Heart left ventricle (tissue), 16 donors: ENCODE measurements at regions not wholly inside any gene's neighbourhood (a gene's known extent, or its start where the extent isn't known, plus 50 kb on each side); places are given as distances from the start of the nearest gene placed in this dataset.

Source experiments
- ATAC-seq, 4 donors: fragments of 200-7000 bp; cut with Tn5 transposase; one replicate each; pipeline ENCODE4 v1.9.1; 2020 to 2022; ENCODE audit warnings: moderate library complexity in 4 of 4, mild to moderate bottlenecking in 3 of 4, moderate number of reproducible peaks in 1 of 4
- DNase-seq, 5 donors: peaks; one replicate each; pipeline ENCODE4 v3.0.0-alpha.2; 2020
- H3K27ac ChIP-seq, 12 donors: fragments of 200-600 bp; sonication (generic) in 4 of 12; one replicate each; pipeline versions ENCODE4 v1.5.0 to v1.8.0; 2016 to 2022; ENCODE audit warnings: mild to moderate bottlenecking in 2 of 12
- H3K27me3 ChIP-seq, 9 donors: fragments of 200-600 bp; sonication (generic) in 2 of 9; one replicate each; pipeline versions ENCODE4 v1.5.1 to v1.8.0; 2016 to 2022; ENCODE audit warnings: mild to moderate bottlenecking in 3 of 9
- H3K36me3 ChIP-seq, 9 donors: fragments of 200-600 bp; sonication (generic) in 2 of 9; one replicate each; pipeline versions ENCODE4 v1.5.0 to v1.8.0; 2018 to 2022; ENCODE audit warnings: mild to moderate bottlenecking in 2 of 9
- H3K4me1 ChIP-seq, 12 donors: fragments of 200-600 bp; sonication (generic) in 4 of 12; one replicate each; pipeline versions ENCODE4 v1.5.0 to v1.8.0; 2016 to 2022; ENCODE audit warnings: mild to moderate bottlenecking in 3 of 12
- H3K4me3 ChIP-seq, 12 donors: fragments of 200-600 bp; sonication (generic) in 4 of 12; one replicate each; pipeline versions ENCODE4 v1.5.0 to v1.8.0; 2017 to 2022; ENCODE audit warnings: mild to moderate bottlenecking in 9 of 12, moderate library complexity in 4 of 12
- H3K9me3 ChIP-seq, 12 donors: fragments of 200-600 bp; sonication (generic) in 4 of 12; one replicate each; pipeline versions ENCODE4 v1.5.0 to v1.8.0; 2016 to 2022; ENCODE audit warnings: mild to moderate bottlenecking in 1 of 12
- CTCF ChIP-seq, 12 donors: fragments of 200-600 bp; sonication (generic) in 4 of 12; IDR thresholded peaks; one replicate each; pipeline versions ENCODE4 v1.5.0 to v1.8.0; 2018 to 2022; ENCODE audit warnings: antibody characterized with exemption in 12 of 12, mild to moderate bottlenecking in 5 of 12
- POLR2A ChIP-seq, 2 donors: fragments of 450-650 bp; IDR thresholded peaks; one replicate each; pipeline ENCODE4 v1.6.1; 2017; ENCODE audit warnings: antibody characterized with exemption in 2 of 2, mild to moderate bottlenecking in 2 of 2, moderate library complexity in 2 of 2
- WGBS, 4 donors: extraction: QIAGEN DNeasy Blood & Tissue Kit in 2 of 4; methylation state at CpG; one replicate each; pipeline versions ENCODE4 v1.1.5 to v1.1.7; 2013 to 2018; 5-methylcytosine and 5-hydroxymethylcytosine counted together
- intact Hi-C, 10 donors: fragments of 100-400 bp; cut with DNase I; formaldehyde crosslinking; loops; one replicate each; pipeline versions ENCODE4 v1.11.1 to v1.14.2; 2022
- donor health status: ischemic (EF 13 %, LVEDD 7.1; RV severe dilation, severe dysfunction).
- donor health status: healthy with polysubstance abuse.
- donor health status: DM: no; HTN: yes; CAD: no.
- donor health status: DM: no; HTN: no; CAD: no.
- donor health status: ischemic (EF 25% LVEDD 6.9; RV normal size, moderate dysfunction).
- donor health status: ischemic (EF 25% LVEDD 5.7; RV mildly dilated, moderate dysfunction).
- donor health status: healthy.
- donor health status: DM: yes; HTN: yes; CAD: no.
- donor health status: ischemic (EF 35%, LVEDD 5.7; RV mildly dilated, moderate dysfunction).
- donor health status: nonischemic (EF 11% LVEDD 7.7; RV severe dilation, severe dysfunction).
- donor health status: DM: yes; HTN: yes; CAD: no.
- donor health status: PGD.
- donor health status: ischemic (EF 29% LVEDD 5.4; RV normal size, mild dysfunction).
- donor health status: nonischemic (EF 23%, LVEDD 6.1; RV moderate dilation, normal function).

- peak in 1 of 5 donors; percentile 10 for DNase-seq
- 94 to 96% (median 95%) methylated on average over 10 of the region's 10 CpGs for WGBS, 4 donors
- intact Hi-C loops = no loop called here
- Histone ChIP-seq H3K4me1 (peaks cover 0 to 5% (median 0%) of the 10 kb centered on the region in 12 donors), H3K4me3 (no peak overlapping the region), H3K9me3 (no peaks in the 10 kb centered on the region), H3K27ac (peak overlapping the region in 1 of 12 donors; percentile 13), H3K27me3 (no peaks in the 10 kb centered on the region), H3K36me3 (no peaks in the 10 kb centered on the region)
- ATAC-seq = no peak
- TF ChIP-seq POLR2A (IDR thresholded peaks at IDR 0.05) (no peak), CTCF (IDR thresholded peaks at IDR 0.05) (no peak)
Observed at GRCh38 chr11:69239641-69240040, 54.3 kb upstream of the MYEOV start.

GRCh38 chr11:69240332-69241074 is 53.5 kb upstream of the MYEOV start:
- intact Hi-C loops = no loop called here
- Histone ChIP-seq H3K27ac (no peak overlapping the region), H3K27me3 (no peaks in the 10 kb centered on the region), H3K4me3 (no peak overlapping the region), H3K4me1 (peaks cover 0 to 5% (median 0%) of the 10 kb centered on the region in 12 donors), H3K36me3 (no peaks in the 10 kb centered on the region), H3K9me3 (no peaks in the 10 kb centered on the region)
- DNase-seq (peak in 1 of 5 donors; percentile 14), ATAC-seq (peak in 1 of 4 donors; percentile 31)
- peak in 10 of 12 donors; percentile 11 to 39 (median 25) for TF ChIP-seq CTCF (IDR thresholded peaks at IDR 0.05)
- TF ChIP-seq POLR2A (IDR thresholded peaks at IDR 0.05) = no peak
- 94 to 97% (median 95%) methylated on average over 7 of the region's 7 CpGs for WGBS, 4 donors

- 92 to 100% (median 95%) methylated on average over 3 to 6 of the region's 6 CpGs for WGBS, 4 donors
Observed at GRCh38 chr11:69241075-69241740, 52.7 kb upstream of the MYEOV start.

More at GRCh38 chr11:69241075-69241740, 52.7 kb upstream of the MYEOV start:
- Histone ChIP-seq H3K27me3 (no peaks in the 10 kb centered on the region), H3K4me1 (peaks cover 0 to 12% (median 0%) of the 10 kb centered on the region in 12 donors), H3K27ac (no peak overlapping the region), H3K9me3 (no peaks in the 10 kb centered on the region), H3K36me3 (no peaks in the 10 kb centered on the region), H3K4me3 (no peak overlapping the region)
- intact Hi-C loops = no loop called here
- TF ChIP-seq CTCF (IDR thresholded peaks at IDR 0.05) (no peak), POLR2A (IDR thresholded peaks at IDR 0.05) (no peak)
- DNase-seq (peak in 1 of 5 donors; percentile 6), ATAC-seq (no peak)
